ENCODE measurements at regions not wholly inside any gene's neighbourhood (a gene's known extent, or its start where the extent isn't known, plus 50 kb on each side); places are given as distances from the start of the nearest gene placed in this dataset.
"Not testable (repeated sequence)": the region's sequence is repeated elsewhere in the genome, so short reads cannot be mapped to it uniquely, and the experiment has no call there.

- no peaks in the 10 kb centered on the region for H3K9me3 ChIP-seq (ENCODE audit: control insufficient read depth, insufficient read depth, low read length)
- H3K27me3 ChIP-seq (ENCODE audit: control insufficient read depth, insufficient read depth, low read length) = no peaks in the 10 kb centered on the region
- H3K4me3 ChIP-seq (ENCODE audit: low read depth, low read length) = no peak overlapping the region
- H3K9ac ChIP-seq (ENCODE audit: low read depth, low read length) = no peak overlapping the region
- no peaks in the 10 kb centered on the region for H3K36me3 ChIP-seq (ENCODE audit: control insufficient read depth, insufficient read depth, low read length)
- H3K27ac ChIP-seq (ENCODE audit: low read depth, low read length) = no peak overlapping the region
- no peaks in the 10 kb centered on the region for H3K4me1 ChIP-seq (ENCODE audit: control insufficient read depth, insufficient read depth, low read length)
Observed at GRCh38 chr5:100142607-100143006, 392.6 kb upstream of the FAM174A start.

- no peaks in the 10 kb centered on the region for H3K27me3 ChIP-seq (ENCODE audit: control insufficient read depth, insufficient read depth, low read length)
Observed at GRCh38 chr5:100131161-100131560, 404.0 kb upstream of the FAM174A start.

GRCh38 chr5:100130307-100130706 is 404.9 kb upstream of the FAM174A start:
- H3K27ac ChIP-seq (ENCODE audit: low read depth, low read length) = no peak overlapping the region
- no peaks in the 10 kb centered on the region for H3K36me3 ChIP-seq (ENCODE audit: control insufficient read depth, insufficient read depth, low read length)
- no peaks in the 10 kb centered on the region for H3K27me3 ChIP-seq (ENCODE audit: control insufficient read depth, insufficient read depth, low read length)
- no peaks in the 10 kb centered on the region for H3K4me1 ChIP-seq (ENCODE audit: control insufficient read depth, insufficient read depth, low read length)
- no peaks in the 10 kb centered on the region for H3K9me3 ChIP-seq (ENCODE audit: control insufficient read depth, insufficient read depth, low read length)
- H3K4me3 ChIP-seq (ENCODE audit: low read depth, low read length) = no peak overlapping the region
- H3K9ac ChIP-seq (ENCODE audit: low read depth, low read length) = no peak overlapping the region

More at GRCh38 chr5:100131161-100131560, 404.0 kb upstream of the FAM174A start:
- Histone ChIP-seq H3K9ac (ENCODE audit: low read depth, low read length) (no peak overlapping the region), H3K9me3 (ENCODE audit: control insufficient read depth, insufficient read depth, low read length) (no peaks in the 10 kb centered on the region), H3K4me1 (ENCODE audit: control insufficient read depth, insufficient read depth, low read length) (no peaks in the 10 kb centered on the region), H3K36me3 (ENCODE audit: control insufficient read depth, insufficient read depth, low read length) (no peaks in the 10 kb centered on the region), H3K27ac (ENCODE audit: low read depth, low read length) (no peak overlapping the region), H3K4me3 (ENCODE audit: low read depth, low read length) (no peak overlapping the region)

- Histone ChIP-seq H3K9ac (ENCODE audit: low read depth, low read length) (no peak overlapping the region), H3K36me3 (ENCODE audit: control insufficient read depth, insufficient read depth, low read length) (no peaks in the 10 kb centered on the region)
Observed at GRCh38 chr5:100119903-100120302, 415.3 kb upstream of the FAM174A start.

GRCh38 chr5:100110497-100110896 is 424.7 kb upstream of the FAM174A start:
- no peaks in the 10 kb centered on the region for H3K27me3 ChIP-seq (ENCODE audit: control insufficient read depth, insufficient read depth, low read length)
- H3K4me1 ChIP-seq (ENCODE audit: control insufficient read depth, insufficient read depth, low read length) = no peaks in the 10 kb centered on the region
- H3K9ac ChIP-seq (ENCODE audit: low read depth, low read length) = no peak overlapping the region
- no peak overlapping the region for H3K4me3 ChIP-seq (ENCODE audit: low read depth, low read length)
- no peaks in the 10 kb centered on the region for H3K36me3 ChIP-seq (ENCODE audit: control insufficient read depth, insufficient read depth, low read length)
- no peak overlapping the region for H3K27ac ChIP-seq (ENCODE audit: low read depth, low read length)
- H3K9me3 ChIP-seq (ENCODE audit: control insufficient read depth, insufficient read depth, low read length) = peaks cover 14% of the 10 kb centered on the region

More at GRCh38 chr5:100119903-100120302, 415.3 kb upstream of the FAM174A start:
- H3K27me3 ChIP-seq (ENCODE audit: control insufficient read depth, insufficient read depth, low read length) = no peaks in the 10 kb centered on the region
- H3K9me3 ChIP-seq (ENCODE audit: control insufficient read depth, insufficient read depth, low read length) = no peaks in the 10 kb centered on the region
- no peak overlapping the region for H3K4me3 ChIP-seq (ENCODE audit: low read depth, low read length)
- H3K27ac ChIP-seq (ENCODE audit: low read depth, low read length) = no peak overlapping the region
- H3K4me1 ChIP-seq (ENCODE audit: control insufficient read depth, insufficient read depth, low read length) = peaks cover 8% of the 10 kb centered on the region

GRCh38 chr5:100108883-100109282 is 426.3 kb upstream of the FAM174A start:
- H3K4me1 ChIP-seq (ENCODE audit: control insufficient read depth, insufficient read depth, low read length) = no peaks in the 10 kb centered on the region
- no peak overlapping the region for H3K4me3 ChIP-seq (ENCODE audit: low read depth, low read length)
- no peak overlapping the region for H3K27ac ChIP-seq (ENCODE audit: low read depth, low read length)

GRCh38 chr5:100103592-100104119 is 431.5 kb upstream of the FAM174A start:
- not testable (repeated sequence) for H3K4me3 ChIP-seq (ENCODE audit: low read depth, low read length); H3K27ac ChIP-seq (ENCODE audit: low read depth, low read length); H3K9ac ChIP-seq (ENCODE audit: low read depth, low read length); H3K36me3 ChIP-seq (ENCODE audit: control insufficient read depth, insufficient read depth, low read length); H3K9me3 ChIP-seq (ENCODE audit: control insufficient read depth, insufficient read depth, low read length); H3K27me3 ChIP-seq (ENCODE audit: control insufficient read depth, insufficient read depth, low read length); H3K4me1 ChIP-seq (ENCODE audit: control insufficient read depth, insufficient read depth, low read length)

More at GRCh38 chr5:100108883-100109282, 426.3 kb upstream of the FAM174A start:
- H3K27me3 ChIP-seq (ENCODE audit: control insufficient read depth, insufficient read depth, low read length) = no peaks in the 10 kb centered on the region
- no peaks in the 10 kb centered on the region for H3K36me3 ChIP-seq (ENCODE audit: control insufficient read depth, insufficient read depth, low read length)
- H3K9me3 ChIP-seq (ENCODE audit: control insufficient read depth, insufficient read depth, low read length) = peaks cover 14% of the 10 kb centered on the region
- H3K9ac ChIP-seq (ENCODE audit: low read depth, low read length) = no peak overlapping the region

GRCh38 chr5:100101466-100101865 is 433.7 kb upstream of the FAM174A start:
- not testable (repeated sequence) for H3K9ac ChIP-seq (ENCODE audit: low read depth, low read length); H3K27ac ChIP-seq (ENCODE audit: low read depth, low read length); H3K4me3 ChIP-seq (ENCODE audit: low read depth, low read length); H3K9me3 ChIP-seq (ENCODE audit: control insufficient read depth, insufficient read depth, low read length); H3K27me3 ChIP-seq (ENCODE audit: control insufficient read depth, insufficient read depth, low read length); H3K36me3 ChIP-seq (ENCODE audit: control insufficient read depth, insufficient read depth, low read length); H3K4me1 ChIP-seq (ENCODE audit: control insufficient read depth, insufficient read depth, low read length)

GRCh38 chr5:100096328-100096727 is 438.8 kb upstream of the FAM174A start:
- H3K36me3 ChIP-seq (ENCODE audit: control insufficient read depth, insufficient read depth, low read length); H3K27ac ChIP-seq (ENCODE audit: low read depth, low read length); H3K4me3 ChIP-seq (ENCODE audit: low read depth, low read length); H3K4me1 ChIP-seq (ENCODE audit: control insufficient read depth, insufficient read depth, low read length); H3K9me3 ChIP-seq (ENCODE audit: control insufficient read depth, insufficient read depth, low read length); H3K27me3 ChIP-seq (ENCODE audit: control insufficient read depth, insufficient read depth, low read length); H3K9ac ChIP-seq (ENCODE audit: low read depth, low read length): not testable (repeated sequence)

- H3K27me3 ChIP-seq (ENCODE audit: control insufficient read depth, insufficient read depth, low read length); H3K27ac ChIP-seq (ENCODE audit: low read depth, low read length); H3K9me3 ChIP-seq (ENCODE audit: control insufficient read depth, insufficient read depth, low read length); H3K36me3 ChIP-seq (ENCODE audit: control insufficient read depth, insufficient read depth, low read length); H3K4me1 ChIP-seq (ENCODE audit: control insufficient read depth, insufficient read depth, low read length); H3K9ac ChIP-seq (ENCODE audit: low read depth, low read length); H3K4me3 ChIP-seq (ENCODE audit: low read depth, low read length): not testable (repeated sequence)
Observed at GRCh38 chr5:100080703-100081102, 454.5 kb upstream of the FAM174A start.

- H3K4me1 ChIP-seq (ENCODE audit: control insufficient read depth, insufficient read depth, low read length); H3K4me3 ChIP-seq (ENCODE audit: low read depth, low read length); H3K27ac ChIP-seq (ENCODE audit: low read depth, low read length); H3K36me3 ChIP-seq (ENCODE audit: control insufficient read depth, insufficient read depth, low read length); H3K9ac ChIP-seq (ENCODE audit: low read depth, low read length); H3K27me3 ChIP-seq (ENCODE audit: control insufficient read depth, insufficient read depth, low read length); H3K9me3 ChIP-seq (ENCODE audit: control insufficient read depth, insufficient read depth, low read length): not testable (repeated sequence)
Observed at GRCh38 chr5:100079163-100079562, 456.0 kb upstream of the FAM174A start.

- H3K36me3 ChIP-seq (ENCODE audit: control insufficient read depth, insufficient read depth, low read length); H3K4me1 ChIP-seq (ENCODE audit: control insufficient read depth, insufficient read depth, low read length); H3K27ac ChIP-seq (ENCODE audit: low read depth, low read length); H3K9ac ChIP-seq (ENCODE audit: low read depth, low read length); H3K4me3 ChIP-seq (ENCODE audit: low read depth, low read length); H3K9me3 ChIP-seq (ENCODE audit: control insufficient read depth, insufficient read depth, low read length); H3K27me3 ChIP-seq (ENCODE audit: control insufficient read depth, insufficient read depth, low read length): not testable (repeated sequence)
Observed at GRCh38 chr5:100066020-100066419, 469.2 kb upstream of the FAM174A start.

Measured in HUES48 (cell line).